PC-3 (cell line): ENCODE measurements at regions not wholly inside any gene's neighbourhood (a gene's known extent, or its start where the extent isn't known, plus 50 kb on each side); places are given as distances from the start of the nearest gene placed in this dataset.

Experiments
- EZH2 ChIP-seq: fragments of 300-600 bp; sonication (generic); IDR thresholded peaks from one replicate; pipeline ENCODE4 v1.6.1; 2017; ENCODE audit warnings: antibody characterized with exemption, mild to moderate bottlenecking, low read length; ENCODE audit not compliant: unreplicated experiment
- EZH2phosphoT487 ChIP-seq: fragments of 300-600 bp; sonication (generic); IDR thresholded peaks from 2 replicates; pipeline ENCODE4 v1.6.1; 2018; ENCODE audit warnings: mild to moderate bottlenecking, antibody characterized with exemption, low read length, borderline replicate concordance
- TF ChIP-seq, protein P1 (sequence below): fragments of 300-600 bp; sonication (generic); conservative IDR thresholded peaks from 2 replicates; pipeline ENCODE4 v1.5.1; 2017; ENCODE audit warnings: antibody characterized with exemption, low read depth, mild to moderate bottlenecking, low read length

DNA sequence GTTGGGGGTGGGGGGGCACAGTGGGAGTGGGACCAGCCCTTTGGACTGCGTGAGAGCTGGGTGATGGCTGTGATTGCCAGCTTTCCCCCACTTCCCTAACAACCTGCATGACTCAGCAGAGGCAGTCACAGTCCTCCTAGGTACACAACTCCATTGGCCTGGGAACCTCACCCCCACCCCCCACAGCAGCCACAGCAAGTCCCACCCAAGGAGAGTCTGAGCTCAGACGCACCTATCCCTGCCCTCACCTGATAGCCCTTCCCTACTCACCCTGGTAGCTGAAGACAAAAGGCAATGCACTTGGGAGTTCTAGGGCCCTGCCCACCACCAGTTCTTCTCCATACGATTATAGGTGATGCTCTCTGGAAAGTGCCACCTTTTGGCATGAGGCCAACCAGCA lies 188.9 kb downstream of the ZNF648 start:
- TF ChIP-seq EZH2 (no peak), EZH2phosphoT487 (no peak)
- TF ChIP-seq, protein P1, sequence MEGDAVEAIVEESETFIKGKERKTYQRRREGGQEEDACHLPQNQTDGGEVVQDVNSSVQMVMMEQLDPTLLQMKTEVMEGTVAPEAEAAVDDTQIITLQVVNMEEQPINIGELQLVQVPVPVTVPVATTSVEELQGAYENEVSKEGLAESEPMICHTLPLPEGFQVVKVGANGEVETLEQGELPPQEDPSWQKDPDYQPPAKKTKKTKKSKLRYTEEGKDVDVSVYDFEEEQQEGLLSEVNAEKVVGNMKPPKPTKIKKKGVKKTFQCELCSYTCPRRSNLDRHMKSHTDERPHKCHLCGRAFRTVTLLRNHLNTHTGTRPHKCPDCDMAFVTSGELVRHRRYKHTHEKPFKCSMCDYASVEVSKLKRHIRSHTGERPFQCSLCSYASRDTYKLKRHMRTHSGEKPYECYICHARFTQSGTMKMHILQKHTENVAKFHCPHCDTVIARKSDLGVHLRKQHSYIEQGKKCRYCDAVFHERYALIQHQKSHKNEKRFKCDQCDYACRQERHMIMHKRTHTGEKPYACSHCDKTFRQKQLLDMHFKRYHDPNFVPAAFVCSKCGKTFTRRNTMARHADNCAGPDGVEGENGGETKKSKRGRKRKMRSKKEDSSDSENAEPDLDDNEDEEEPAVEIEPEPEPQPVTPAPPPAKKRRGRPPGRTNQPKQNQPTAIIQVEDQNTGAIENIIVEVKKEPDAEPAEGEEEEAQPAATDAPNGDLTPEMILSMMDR: no peak
